ENCODE measurements at regions not wholly inside any gene's neighbourhood (a gene's known extent, or its start where the extent isn't known, plus 50 kb on each side); places are given as distances from the start of the nearest gene placed in this dataset.
"Not testable (repeated sequence)": the region's sequence is repeated elsewhere in the genome, so short reads cannot be mapped to it uniquely, and the experiment has no call there.

DNA sequence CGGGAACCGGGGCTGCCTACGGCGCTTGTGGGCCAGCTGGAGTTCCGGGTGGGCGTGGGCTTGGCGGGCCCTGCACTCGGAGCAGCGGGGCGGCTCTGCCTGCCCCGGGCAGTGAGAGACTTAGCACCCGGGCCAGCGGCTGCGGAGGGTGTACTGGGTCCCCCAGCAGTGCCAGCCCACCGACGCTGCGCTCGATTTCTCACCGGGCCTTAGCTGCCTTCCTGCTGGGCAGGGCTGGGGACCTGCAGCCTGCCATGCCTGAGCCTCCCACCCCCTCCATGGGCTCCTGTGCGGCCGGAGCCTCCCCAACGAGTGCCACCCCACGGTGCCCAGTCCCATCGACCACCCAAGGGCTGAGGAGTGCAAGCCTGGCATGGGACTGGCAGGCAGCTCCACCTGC lies 72.8 kb upstream of the SSBP2 start:
- not testable (repeated sequence) for DNase-seq

DNA sequence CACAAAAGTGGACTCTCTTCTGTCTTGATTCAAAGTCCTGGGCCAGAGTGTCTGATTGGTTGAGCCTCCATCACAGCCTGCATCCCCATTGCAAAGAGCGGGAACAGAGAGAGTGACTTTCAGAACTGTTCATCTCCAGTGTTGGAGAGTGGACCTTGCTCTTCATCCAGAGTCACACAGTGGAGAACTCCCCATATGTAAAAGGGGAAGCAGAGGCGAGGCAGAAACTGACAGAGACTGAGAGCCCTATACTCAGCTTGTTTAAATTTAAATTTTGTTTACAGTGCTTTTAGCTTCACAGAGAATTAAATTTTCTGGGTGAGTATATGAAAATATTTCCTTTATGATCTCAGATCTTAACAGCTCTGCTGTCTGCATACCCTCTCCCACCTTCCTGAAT lies 70.0 kb upstream of the SSBP2 start:
- DNase-seq = no peak

DNA sequence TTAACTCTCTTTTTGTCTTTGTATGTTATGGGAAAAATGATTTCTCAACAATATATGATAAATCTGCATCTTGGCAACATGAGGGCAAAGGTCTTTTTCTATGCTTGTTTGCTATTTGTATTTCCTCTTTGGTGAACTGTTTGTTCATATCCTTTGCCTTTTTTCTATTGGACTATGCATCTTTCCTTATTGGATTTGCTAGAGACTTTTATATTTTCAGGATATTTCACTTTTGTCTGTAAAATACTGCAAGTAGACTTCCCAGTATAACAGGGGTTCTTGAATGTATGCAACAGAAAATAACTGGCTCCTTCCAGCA lies 69.4 kb upstream of the SSBP2 start:
- DNase-seq = no peak

DNA sequence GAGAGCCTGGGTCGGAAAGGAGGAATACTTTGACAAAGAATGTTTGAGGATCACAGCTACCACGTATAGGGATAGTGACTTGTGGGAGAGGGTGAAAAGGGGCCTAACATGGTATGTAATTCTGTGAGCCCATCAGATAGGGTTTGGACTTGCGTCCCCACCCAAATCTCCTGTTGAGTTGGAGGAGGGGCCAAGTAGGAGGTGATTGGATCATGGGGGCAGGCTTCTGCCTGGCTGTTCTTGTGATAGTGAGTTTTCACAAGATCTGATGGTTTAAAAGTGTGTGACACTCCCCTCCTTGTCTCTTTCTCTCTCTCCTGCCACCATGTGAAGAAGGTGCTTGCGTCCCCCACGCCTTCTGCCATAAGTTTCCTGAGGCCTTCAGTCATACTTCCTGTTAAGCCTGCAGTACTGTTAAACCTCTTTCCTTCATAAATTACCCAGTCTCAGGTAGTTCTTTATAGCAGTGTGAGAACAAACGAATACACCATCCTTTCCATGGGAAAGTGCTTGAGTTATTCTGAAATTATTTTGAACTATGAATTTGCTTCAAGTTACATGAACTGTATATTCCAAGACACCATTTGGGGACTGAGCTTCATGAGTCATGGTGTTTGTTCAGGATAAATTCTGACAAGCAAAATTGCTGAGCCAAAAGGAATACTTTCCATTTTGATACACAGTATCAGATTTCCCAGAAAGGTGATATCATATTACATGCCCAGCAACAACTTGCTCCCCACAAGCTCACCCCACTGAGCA lies 68.8 kb upstream of the SSBP2 start:
- DNase-seq = no peak

DNA sequence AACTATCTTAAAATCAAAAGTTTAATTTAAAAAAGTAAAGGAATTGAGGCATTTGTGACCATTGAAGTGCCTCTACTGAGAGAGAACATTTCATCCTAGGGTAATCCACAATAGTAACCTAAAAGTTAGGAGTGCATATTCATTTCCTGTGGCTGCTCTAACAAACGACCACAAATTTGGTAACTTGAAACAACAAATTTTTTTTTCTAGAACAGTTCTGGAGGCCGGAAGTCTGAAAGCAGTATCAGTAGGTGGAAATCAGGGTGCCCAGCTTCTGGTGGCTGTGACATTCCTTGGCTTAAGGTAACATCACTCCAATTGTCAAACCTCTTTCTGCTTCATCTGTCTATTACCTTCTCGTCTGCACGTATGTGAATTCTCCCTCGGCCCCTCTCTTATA lies 67.1 kb upstream of the SSBP2 start:
- DNase-seq = no peak

DNA sequence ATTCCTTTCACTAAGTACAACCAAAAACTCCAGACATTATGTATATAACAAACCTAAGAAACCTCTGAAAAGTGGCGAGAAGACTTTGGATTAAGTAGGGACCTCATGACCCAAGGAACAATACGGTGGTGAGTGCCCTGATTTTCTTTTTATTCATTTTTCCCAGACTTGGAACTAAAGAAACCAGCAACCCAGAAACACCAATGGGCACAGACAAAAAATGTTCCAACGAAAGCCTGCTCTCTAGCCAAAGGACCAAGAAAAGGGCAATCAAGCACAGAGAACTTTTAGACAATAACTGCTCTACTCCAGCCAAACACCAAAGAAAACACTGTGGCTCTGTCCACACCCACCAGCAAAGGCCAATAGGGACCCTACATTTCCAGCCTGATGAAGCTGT lies 66.2 kb upstream of the SSBP2 start:
- no peak for DNase-seq

DNA sequence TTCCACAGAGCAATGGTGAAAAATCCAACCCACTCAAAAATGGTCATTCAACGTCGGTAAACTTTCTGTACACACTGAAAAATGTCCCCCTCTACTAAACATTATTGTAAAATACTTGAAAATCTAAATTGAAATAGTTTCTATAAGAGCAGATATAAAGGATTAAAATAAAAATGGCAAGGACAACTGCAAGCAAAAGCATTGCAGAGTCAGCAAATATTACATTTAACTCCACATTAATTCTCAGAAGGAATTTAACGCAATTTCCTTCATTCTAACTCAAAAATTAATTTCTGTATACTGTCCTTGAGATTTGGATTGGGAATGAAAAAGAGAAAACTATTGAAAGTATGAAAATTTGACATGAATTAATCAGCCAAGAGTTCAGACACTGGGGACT lies 64.4 kb upstream of the SSBP2 start:
- no peak for DNase-seq

DNA sequence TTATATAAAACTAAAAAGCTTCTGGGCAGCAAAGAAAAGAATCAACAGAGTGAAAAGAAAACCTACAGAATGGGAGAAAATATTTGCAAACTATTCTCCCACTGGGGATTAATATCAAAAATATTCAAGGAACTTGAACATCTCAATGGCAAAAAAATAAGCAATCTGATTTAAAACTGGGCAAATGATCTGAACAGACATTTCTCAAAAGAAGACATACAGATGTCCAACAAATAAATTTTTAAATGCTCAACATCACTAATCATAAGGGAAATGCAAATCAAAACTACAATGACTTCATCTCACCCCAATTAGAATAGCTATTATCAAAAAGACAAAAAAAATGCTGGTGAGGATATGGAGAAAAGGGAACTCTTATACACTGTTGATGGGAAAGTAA lies 57.2 kb upstream of the SSBP2 start:
- no peak for DNase-seq

DNA sequence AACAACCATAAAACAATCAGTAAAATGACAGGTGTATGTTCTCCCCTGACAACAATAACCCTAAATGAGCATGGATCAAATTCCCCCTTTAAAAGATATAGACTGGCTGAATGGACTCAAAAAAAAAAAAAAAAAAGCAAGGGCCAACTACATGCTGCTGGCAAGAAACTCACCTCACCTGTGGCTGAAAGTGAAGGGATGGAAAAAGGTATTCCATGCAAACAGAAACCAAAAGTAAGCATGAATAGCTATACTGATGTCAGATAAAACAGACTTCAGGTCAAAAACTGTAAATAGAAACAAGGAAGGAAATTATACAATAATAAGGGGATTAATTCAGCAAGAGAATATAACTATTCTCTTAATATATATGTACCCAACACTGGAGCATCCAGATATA lies 54.2 kb upstream of the SSBP2 start:
- DNase-seq = no peak

DNA sequence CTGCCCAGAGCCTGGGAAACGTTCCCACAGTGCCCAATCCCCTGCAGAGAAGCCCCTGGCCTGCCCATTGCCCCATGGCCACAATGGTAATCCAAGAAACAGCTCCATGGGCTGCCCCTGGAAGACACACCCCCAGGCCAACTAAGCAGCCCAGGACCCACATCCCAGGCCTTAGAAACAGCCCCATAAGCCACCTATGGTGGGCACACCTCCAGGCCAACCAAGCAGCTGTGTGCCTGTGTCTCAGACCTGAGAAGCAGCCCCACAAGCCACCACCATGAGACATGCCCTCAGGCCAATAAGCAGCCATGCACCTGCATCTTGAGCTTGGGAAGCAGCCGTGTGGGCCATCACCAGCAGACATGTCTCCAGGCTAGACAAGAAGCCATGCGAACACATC lies 52.9 kb upstream of the SSBP2 start:
- DNase-seq = no peak

DNA sequence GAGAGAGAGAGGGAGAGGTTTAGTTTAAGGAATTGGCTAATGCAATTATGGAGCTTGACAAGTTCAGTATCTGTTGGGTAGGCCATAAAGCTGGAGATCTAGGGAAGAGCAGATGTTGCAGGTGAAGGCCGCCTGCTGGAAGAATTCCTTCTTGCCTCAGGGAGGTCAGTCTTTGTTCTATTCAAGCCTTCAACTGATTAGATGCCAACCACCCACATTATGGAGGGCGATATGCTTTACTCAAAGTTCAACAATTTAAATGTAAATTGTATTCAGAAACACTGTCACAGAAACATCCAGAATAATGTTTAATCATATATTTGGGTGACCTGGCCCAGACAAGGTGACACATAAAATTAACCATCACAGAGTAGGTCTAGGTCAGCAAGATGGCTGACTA lies 51.7 kb upstream of the SSBP2 start:
- DNase-seq = no peak

DNA sequence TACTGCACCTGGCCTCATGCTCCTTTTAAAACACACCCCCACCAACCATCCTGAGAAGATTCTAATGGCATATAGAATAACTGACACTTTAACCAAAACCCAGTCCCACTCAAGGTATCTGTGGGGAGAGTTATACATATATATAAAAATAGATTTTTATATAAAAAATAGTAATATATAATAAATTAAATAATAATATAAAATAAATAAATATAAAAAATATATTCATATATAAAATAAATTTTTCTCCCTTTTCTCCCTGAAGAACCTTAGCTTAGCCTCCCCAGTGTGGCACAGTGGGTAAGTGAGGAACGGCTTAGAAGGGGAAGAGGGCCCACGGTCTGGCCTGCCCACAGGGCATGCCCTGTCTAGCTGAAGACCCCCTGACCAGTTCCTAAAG lies 51.1 kb upstream of the SSBP2 start:
- no peak for DNase-seq

DNA sequence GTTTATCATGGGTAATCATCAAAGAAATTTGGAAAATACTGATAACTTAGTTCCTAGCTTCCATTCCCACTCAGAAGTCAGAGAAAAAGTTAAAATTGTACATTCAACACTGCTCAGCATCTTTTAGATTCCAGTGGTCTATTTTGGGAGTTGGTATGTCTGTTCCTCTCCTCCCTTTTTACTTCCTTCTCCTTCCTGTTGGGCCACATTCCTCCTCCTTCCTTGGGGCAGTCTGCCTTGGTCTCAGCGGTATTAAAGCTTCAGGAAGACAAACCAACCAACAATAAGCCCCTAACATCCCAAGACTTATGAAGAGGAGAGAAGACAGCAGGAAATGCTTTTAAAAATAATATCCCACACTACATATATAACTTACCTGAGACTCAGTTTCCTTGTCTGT lies 49.9 kb upstream of the SSBP2 start:
- no peak for DNase-seq
